ENCODE measurements at regions not wholly inside any gene's neighbourhood (a gene's known extent, or its start where the extent isn't known, plus 50 kb on each side); places are given as distances from the start of the nearest gene placed in this dataset.

DNA sequence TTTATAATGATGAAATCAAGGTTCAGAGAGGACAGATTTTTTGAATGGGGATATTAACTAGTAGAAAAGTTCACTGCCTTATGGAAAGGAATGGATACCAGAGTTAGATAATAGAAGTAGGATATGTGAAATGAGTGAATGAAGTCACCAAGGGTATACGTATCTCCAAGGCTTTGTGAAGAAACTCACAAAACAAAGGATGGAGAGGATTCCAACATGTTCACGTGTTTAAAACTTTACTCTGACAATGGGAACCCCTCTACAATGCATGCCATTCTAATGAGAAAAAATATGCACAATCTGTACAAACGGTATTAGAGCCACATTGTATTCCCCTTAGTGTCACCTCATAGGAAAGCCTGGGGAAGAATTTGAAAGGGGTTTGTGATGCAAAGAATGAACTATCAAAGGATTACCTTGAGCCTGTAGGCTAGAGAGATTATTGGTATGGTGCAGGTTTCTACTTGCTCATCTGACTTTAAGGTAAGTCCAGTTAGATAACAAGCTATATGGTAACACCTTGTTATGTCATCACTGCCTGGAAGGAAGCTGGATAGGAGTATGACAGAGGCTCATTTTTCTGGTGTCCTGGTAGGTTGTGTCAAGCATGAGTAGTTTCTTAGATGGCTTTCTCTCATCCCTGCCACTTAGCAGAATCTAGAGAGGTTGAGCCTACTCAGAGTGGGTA, 250.3 kb upstream of the SEMA6A start:
- no peak overlapping the region for H3K4me3 ChIP-seq (ENCODE audit: low read depth, low read length)
- TF ChIP-seq, protein P1, sequence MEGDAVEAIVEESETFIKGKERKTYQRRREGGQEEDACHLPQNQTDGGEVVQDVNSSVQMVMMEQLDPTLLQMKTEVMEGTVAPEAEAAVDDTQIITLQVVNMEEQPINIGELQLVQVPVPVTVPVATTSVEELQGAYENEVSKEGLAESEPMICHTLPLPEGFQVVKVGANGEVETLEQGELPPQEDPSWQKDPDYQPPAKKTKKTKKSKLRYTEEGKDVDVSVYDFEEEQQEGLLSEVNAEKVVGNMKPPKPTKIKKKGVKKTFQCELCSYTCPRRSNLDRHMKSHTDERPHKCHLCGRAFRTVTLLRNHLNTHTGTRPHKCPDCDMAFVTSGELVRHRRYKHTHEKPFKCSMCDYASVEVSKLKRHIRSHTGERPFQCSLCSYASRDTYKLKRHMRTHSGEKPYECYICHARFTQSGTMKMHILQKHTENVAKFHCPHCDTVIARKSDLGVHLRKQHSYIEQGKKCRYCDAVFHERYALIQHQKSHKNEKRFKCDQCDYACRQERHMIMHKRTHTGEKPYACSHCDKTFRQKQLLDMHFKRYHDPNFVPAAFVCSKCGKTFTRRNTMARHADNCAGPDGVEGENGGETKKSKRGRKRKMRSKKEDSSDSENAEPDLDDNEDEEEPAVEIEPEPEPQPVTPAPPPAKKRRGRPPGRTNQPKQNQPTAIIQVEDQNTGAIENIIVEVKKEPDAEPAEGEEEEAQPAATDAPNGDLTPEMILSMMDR (IDR thresholded peaks at IDR 0.05; ENCODE audit: low read depth, low read length, missing control alignments): no peak
- no peak for DNase-seq (ENCODE audit: low read depth)

DNA sequence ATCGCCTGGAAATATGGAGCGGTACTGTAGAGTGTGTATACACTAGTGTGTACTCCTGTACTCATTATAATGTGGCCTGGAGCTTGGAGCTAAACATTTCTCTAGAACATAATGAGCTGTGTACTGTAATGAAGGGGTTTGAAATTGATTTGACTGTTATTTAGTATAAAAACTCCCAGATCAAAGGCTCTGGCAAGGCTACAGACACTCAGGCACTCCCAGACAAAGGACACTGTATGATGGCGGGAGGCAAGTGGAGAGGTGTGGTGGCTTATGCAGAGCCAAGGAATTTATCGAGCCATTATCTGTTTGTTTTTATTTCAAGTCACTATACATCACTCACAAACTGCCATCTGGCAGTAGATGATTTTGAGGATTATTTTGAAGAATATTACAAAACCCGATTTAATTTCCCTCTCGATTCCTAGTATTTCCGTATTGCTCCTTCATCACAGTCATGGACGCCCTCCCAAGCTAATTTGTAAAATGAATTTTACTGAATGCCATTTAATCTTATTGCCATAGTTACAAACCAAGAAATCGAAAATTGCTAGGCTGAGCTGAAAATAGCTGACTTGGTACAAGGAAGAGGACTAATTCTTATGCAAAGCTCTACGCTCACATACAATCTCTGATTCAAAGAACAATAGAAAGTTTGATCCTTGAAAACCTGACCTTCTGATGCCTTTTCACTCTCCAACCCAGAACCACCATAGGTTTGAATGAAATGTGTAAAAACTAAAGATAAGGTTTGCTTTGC, 240.2 kb upstream of the SEMA6A start:
- TF ChIP-seq, protein P1 (IDR thresholded peaks at IDR 0.05; ENCODE audit: low read depth, low read length, missing control alignments): no peak
- no peak for DNase-seq (ENCODE audit: low read depth)
- no peak overlapping the region for H3K4me3 ChIP-seq (ENCODE audit: low read depth, low read length)

GRCh38 chr5:116813906-116814305, 239.3 kb upstream of the SEMA6A start:
- H3K4me3 ChIP-seq (ENCODE audit: low read depth, low read length): no peak overlapping the region
- TF ChIP-seq, protein P1 (IDR thresholded peaks at IDR 0.05; ENCODE audit: low read depth, low read length, missing control alignments): no peak
- no peak for DNase-seq (ENCODE audit: low read depth)

DNA sequence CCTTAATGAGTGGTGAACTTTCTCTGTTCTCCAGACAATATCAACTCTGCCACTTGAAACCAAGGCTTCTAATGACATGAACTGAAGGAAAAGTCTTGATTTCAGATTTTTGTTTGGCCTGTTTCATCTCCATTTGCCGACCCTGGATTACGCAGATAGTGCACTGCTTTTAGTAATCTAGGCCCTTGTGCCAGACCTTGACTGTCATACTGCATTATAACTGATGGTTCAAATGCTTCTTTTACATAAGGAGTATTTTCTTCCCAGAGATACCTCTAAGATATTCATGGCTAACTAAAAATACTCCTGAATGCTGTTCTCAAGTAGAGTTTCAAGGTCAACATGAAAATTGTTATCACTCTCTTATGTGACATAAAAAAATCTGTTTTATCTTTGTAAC, 238.7 kb upstream of the SEMA6A start:
- no peak overlapping the region for H3K4me3 ChIP-seq (ENCODE audit: low read depth, low read length)
- TF ChIP-seq, protein P1 (IDR thresholded peaks at IDR 0.05; ENCODE audit: low read depth, low read length, missing control alignments): no peak
- no peak for DNase-seq (ENCODE audit: low read depth)

DNA sequence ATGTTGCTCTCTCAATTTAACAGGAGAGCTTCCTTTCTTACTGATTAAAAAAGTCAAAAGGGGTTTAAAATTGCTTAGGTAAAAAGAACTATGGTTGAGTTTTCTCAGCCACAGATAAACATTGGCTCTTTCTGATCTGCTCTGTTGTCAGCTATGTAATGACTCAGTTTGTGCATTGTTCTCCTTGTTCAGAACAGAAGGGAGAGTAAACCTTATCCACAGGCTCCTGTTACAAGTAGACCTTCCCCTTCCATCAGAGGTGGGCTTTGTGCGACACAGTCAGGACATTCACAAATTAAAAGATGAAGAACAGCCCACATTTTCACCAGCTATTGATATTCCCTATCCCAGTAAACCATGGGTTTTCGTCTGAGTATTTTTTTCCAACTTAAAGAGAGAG, 236.3 kb upstream of the SEMA6A start:
- no peak overlapping the region for H3K4me3 ChIP-seq (ENCODE audit: low read depth, low read length)
- TF ChIP-seq, protein P1 (IDR thresholded peaks at IDR 0.05; ENCODE audit: low read depth, low read length, missing control alignments): no peak
- DNase-seq (ENCODE audit: low read depth): no peak

- no peak for DNase-seq (ENCODE audit: low read depth)
- H3K4me3 ChIP-seq (ENCODE audit: low read depth, low read length): no peak overlapping the region
- TF ChIP-seq, protein P1 (IDR thresholded peaks at IDR 0.05; ENCODE audit: low read depth, low read length, missing control alignments): no peak
Measured at GRCh38 chr5:116806836-116807235, 232.2 kb upstream of the SEMA6A start.
